ENCODE measurements at regions not wholly inside any gene's neighbourhood (a gene's known extent, or its start where the extent isn't known, plus 50 kb on each side); places are given as distances from the start of the nearest gene placed in this dataset.
"Not testable (repeated sequence)": the region's sequence is repeated elsewhere in the genome, so short reads cannot be mapped to it uniquely, and the experiment has no call there.

GRCh38 chr1:178587975-178588374 lies 75.1 kb downstream of the TEX35 start:
- CTCF ChIA-PET: no interaction called here
- Histone ChIP-seq H3K9me2 (ENCODE audit: insufficient read depth) (no peaks in the 10 kb centered on the region), H3K4me1 (ENCODE audit: control insufficient read depth in 1 of 2, insufficient read depth in 2 of 2, low read length in 2 of 2) (no peaks in the 10 kb centered on the region), H3K4me3 (replicated peaks in 1 of 2; ENCODE audit: low read depth in 1 of 2, low read length in 2 of 2) (no peak overlapping the region), H3K27me3 (ENCODE audit: insufficient read depth, low read length) (no peaks in the 10 kb centered on the region), H3K79me2 (ENCODE audit: insufficient read depth, low read length) (no peaks in the 10 kb centered on the region), H3K9ac (ENCODE audit: low read length) (no peak overlapping the region), H3K27ac (ENCODE audit: low read depth, low read length) (no peak overlapping the region), H3K4me2 (ENCODE audit: low read length) (no peak overlapping the region), H3K9me3 (ENCODE audit: control insufficient read depth in 1 of 2, insufficient read depth in 1 of 2, low read depth in 1 of 2, low read length in 2 of 2) (no peaks in the 10 kb centered on the region), H4K20me1 (ENCODE audit: insufficient read depth) (no peaks in the 10 kb centered on the region), H3K36me3 (ENCODE audit: control insufficient read depth in 1 of 2, insufficient read depth in 2 of 2, low read length in 2 of 2) (no peaks in the 10 kb centered on the region), H2AFZ (ENCODE audit: low read depth, low read length, poor library complexity, severe bottlenecking) (no peak overlapping the region)
- TF ChIP-seq SRF (IDR thresholded peaks at IDR 0.05; ENCODE audit: low read depth) (no peak), CTCF (IDR thresholded peaks at IDR 0.05 in 2 of 3, conservative IDR thresholded peaks at IDR 0.05 in 1 of 3; ENCODE audit: borderline replicate concordance in 1 of 3, insufficient read depth in 1 of 3, low read depth in 2 of 3, low read length in 2 of 3) (0 out of 6 replicates have a peak, but pooled peaks of 1 of the 3 experiments have one; percentile 17), TCF7L2 (IDR thresholded peaks at IDR 0.05; ENCODE audit: borderline replicate concordance, extremely low read depth, insufficient read depth, insufficient read length) (no peak), EZH2 (IDR thresholded peaks at IDR 0.05) (no peak), MAX (IDR thresholded peaks at IDR 0.05) (no peak), ATF3 (IDR thresholded peaks at IDR 0.05) (no peak)
- no peak for DNase-seq (ENCODE audit: low read depth, low spot score)
- ATAC-seq: no peak
- no TSS peak for BruUV-seq (replicated peaks)
- POLR2A ChIA-PET: no interaction called here
- intact Hi-C loops (cut with micrococcal nuclease): no loop called here
- RAD21 ChIA-PET (ENCODE audit: low non-redundant PET in 1 of 2, low total read pairs in 2 of 2, uncharacterized antibody in 2 of 2, unreplicated experiment in 2 of 2): no interaction called here

- H3K79me2 ChIP-seq (ENCODE audit: insufficient read depth, low read length); H3K4me1 ChIP-seq (ENCODE audit: control insufficient read depth in 1 of 2, insufficient read depth in 2 of 2, low read length in 2 of 2); RAD21 ChIA-PET (ENCODE audit: low non-redundant PET in 1 of 2, low total read pairs in 2 of 2, uncharacterized antibody in 2 of 2, unreplicated experiment in 2 of 2); POLR2A ChIA-PET; H3K27me3 ChIP-seq (ENCODE audit: insufficient read depth, low read length); DNase-seq (ENCODE audit: low read depth, low spot score); CTCF ChIA-PET; H3K9ac ChIP-seq (ENCODE audit: low read length); BruUV-seq (replicated peaks); intact Hi-C loops (cut with micrococcal nuclease); ATAC-seq; H3K9me3 ChIP-seq (ENCODE audit: control insufficient read depth in 1 of 2, insufficient read depth in 1 of 2, low read depth in 1 of 2, low read length in 2 of 2); H3K4me2 ChIP-seq (ENCODE audit: low read length); H3K27ac ChIP-seq (ENCODE audit: low read depth, low read length); H3K36me3 ChIP-seq (ENCODE audit: control insufficient read depth in 1 of 2, insufficient read depth in 2 of 2, low read length in 2 of 2); H4K20me1 ChIP-seq (ENCODE audit: insufficient read depth); H2AFZ ChIP-seq (ENCODE audit: low read depth, low read length, poor library complexity, severe bottlenecking); H3K4me3 ChIP-seq (replicated peaks in 1 of 2; ENCODE audit: low read depth in 1 of 2, low read length in 2 of 2); H3K9me2 ChIP-seq (ENCODE audit: insufficient read depth): not testable (repeated sequence)
These were observed 76.1 kb downstream of the TEX35 start for GRCh38 chr1:178589042-178589441.

- H2AFZ ChIP-seq (ENCODE audit: low read depth, low read length, poor library complexity, severe bottlenecking); H3K4me3 ChIP-seq (replicated peaks in 1 of 2; ENCODE audit: low read depth in 1 of 2, low read length in 2 of 2); CTCF ChIA-PET; H3K9me2 ChIP-seq (ENCODE audit: insufficient read depth); H3K4me2 ChIP-seq (ENCODE audit: low read length); DNase-seq (ENCODE audit: low read depth, low spot score); H4K20me1 ChIP-seq (ENCODE audit: insufficient read depth); H3K27ac ChIP-seq (ENCODE audit: low read depth, low read length); H3K36me3 ChIP-seq (ENCODE audit: control insufficient read depth in 1 of 2, insufficient read depth in 2 of 2, low read length in 2 of 2); H3K27me3 ChIP-seq (ENCODE audit: insufficient read depth, low read length); RAD21 ChIA-PET (ENCODE audit: low non-redundant PET in 1 of 2, low total read pairs in 2 of 2, uncharacterized antibody in 2 of 2, unreplicated experiment in 2 of 2); H3K4me1 ChIP-seq (ENCODE audit: control insufficient read depth in 1 of 2, insufficient read depth in 2 of 2, low read length in 2 of 2); intact Hi-C loops (cut with micrococcal nuclease); BruUV-seq (replicated peaks); H3K9ac ChIP-seq (ENCODE audit: low read length); H3K9me3 ChIP-seq (ENCODE audit: control insufficient read depth in 1 of 2, insufficient read depth in 1 of 2, low read depth in 1 of 2, low read length in 2 of 2); POLR2A ChIA-PET; H3K79me2 ChIP-seq (ENCODE audit: insufficient read depth, low read length); ATAC-seq: not testable (repeated sequence)
These were observed 78.9 kb downstream of the TEX35 start for GRCh38 chr1:178591811-178592210.
